Cardiac fibroblast (primary cell): ENCODE measurements at regions not wholly inside any gene's neighbourhood (a gene's known extent, or its start where the extent isn't known, plus 50 kb on each side); places are given as distances from the start of the nearest gene placed in this dataset.

ENCODE experiments used
- DNase-seq, 2 donors: peaks; one replicate each; pipeline versions ENCODE4 v3.0.0 to v3.0.0-alpha.2; 2010; ENCODE audit warnings: low read depth in 2 of 2
- H3K4me3 ChIP-seq, 2 donors: replicated peaks in 1 of 2; 1 replicate in 1 of 2; 2 replicates in 1 of 2; pipeline ENCODE4 v1.5.1; 2011; ENCODE audit warnings: low read depth in 2 of 2, low read length in 2 of 2, mild to moderate bottlenecking in 2 of 2, moderate library complexity in 1 of 2
- TF ChIP-seq, protein P1 (sequence below): IDR thresholded peaks from one replicate; pipeline ENCODE4 v1.5.1; 2011; ENCODE audit warnings: low read depth, mild to moderate bottlenecking, low read length, inconsistent platforms

DNA sequence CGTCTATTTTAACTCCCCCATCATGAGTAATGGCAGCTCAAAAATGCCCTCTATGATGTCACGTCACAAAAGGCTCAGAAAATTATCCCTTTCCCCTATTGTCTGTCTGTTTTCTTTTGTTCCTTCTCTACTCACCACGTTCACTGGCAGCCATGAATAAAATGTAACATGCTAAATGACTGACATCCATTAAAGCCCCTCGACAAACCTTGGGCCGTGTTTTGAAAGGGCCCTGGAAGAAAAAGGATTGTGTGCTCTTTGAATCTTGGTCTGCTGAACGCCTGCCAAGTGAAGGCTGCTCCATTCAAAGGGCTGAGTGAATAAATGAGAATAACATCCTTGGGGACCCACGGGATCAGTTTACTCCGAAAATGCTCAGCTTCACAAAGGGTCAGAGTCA is 118.7 kb downstream of the RPS12 start:
- no peak overlapping the region for H3K4me3 ChIP-seq
- TF ChIP-seq, protein P1, sequence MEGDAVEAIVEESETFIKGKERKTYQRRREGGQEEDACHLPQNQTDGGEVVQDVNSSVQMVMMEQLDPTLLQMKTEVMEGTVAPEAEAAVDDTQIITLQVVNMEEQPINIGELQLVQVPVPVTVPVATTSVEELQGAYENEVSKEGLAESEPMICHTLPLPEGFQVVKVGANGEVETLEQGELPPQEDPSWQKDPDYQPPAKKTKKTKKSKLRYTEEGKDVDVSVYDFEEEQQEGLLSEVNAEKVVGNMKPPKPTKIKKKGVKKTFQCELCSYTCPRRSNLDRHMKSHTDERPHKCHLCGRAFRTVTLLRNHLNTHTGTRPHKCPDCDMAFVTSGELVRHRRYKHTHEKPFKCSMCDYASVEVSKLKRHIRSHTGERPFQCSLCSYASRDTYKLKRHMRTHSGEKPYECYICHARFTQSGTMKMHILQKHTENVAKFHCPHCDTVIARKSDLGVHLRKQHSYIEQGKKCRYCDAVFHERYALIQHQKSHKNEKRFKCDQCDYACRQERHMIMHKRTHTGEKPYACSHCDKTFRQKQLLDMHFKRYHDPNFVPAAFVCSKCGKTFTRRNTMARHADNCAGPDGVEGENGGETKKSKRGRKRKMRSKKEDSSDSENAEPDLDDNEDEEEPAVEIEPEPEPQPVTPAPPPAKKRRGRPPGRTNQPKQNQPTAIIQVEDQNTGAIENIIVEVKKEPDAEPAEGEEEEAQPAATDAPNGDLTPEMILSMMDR, result no peak
- peak; percentile 7 to 20 for DNase-seq

DNA sequence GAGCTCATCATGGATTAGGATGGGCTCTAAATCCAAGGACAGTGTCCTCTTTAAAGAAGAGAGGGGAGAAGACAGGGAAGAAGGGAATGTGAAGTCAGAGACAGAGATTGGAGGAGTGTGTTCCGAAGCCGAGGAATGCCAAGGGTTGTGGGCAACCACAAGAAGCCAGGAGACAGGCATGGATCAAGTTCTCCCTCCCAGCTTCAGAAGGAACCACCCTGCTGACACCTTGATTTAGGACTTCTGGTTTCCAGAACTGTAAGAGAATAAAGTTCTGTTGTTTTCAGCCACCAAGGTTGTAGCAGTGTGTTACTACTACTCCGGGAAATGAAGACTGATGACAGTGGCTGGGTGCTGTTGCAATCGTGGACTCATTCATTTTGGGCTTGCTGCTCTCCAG is 120.1 kb downstream of the RPS12 start:
- DNase-seq, result peak in 1 of 2 donors; percentile 5

DNA sequence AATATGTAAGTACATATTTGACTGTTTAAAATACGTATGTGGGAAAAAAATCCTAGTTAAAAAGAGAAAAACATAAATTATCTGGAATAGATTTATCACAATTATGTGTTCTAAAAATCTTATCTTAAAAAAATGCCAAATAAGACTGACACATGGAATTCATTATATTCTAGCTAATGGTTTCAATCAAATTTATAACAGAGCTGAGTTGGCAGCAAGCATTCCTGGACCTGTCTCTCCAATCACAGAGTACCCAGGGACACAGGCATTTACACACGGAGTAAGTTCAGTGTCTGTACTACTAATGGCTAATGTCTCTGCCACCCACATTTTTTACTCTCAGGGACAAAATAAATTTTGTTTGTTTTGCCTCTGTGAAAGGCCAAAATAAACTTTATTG is 122.3 kb downstream of the RPS12 start:
- H3K4me3 ChIP-seq, result no peak overlapping the region
- no peak for DNase-seq
- TF ChIP-seq, protein P1, result no peak

More for the DNA sequence above, 120.1 kb downstream of the RPS12 start:
- TF ChIP-seq, protein P1, result no peak
- no peak overlapping the region for H3K4me3 ChIP-seq

DNA sequence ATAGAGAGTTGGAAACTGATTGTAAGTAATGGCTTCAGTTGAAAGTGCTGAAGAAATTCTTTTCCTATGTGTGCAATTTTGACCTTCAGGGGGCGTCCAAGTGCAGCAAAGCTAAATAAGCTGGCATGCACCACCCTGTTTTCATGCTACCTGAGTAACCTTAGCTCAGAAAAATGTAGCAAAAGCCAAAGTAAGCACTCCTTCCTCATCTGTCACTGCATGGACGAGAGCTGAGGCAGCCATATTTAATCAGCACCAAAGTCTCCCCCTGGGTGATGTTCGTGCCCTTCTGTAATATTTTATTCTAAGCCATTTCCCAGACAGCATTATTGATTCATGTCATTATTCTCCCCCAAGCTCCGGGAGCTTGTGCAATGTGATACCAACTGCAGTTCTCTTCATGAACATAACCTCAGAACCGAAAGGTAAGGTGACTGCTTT is 123.1 kb downstream of the RPS12 start:
- peak; percentile 45 to 54 for DNase-seq
- H3K4me3 ChIP-seq, result no peak overlapping the region
- TF ChIP-seq, protein P1, result peak; percentile 61

DNA sequence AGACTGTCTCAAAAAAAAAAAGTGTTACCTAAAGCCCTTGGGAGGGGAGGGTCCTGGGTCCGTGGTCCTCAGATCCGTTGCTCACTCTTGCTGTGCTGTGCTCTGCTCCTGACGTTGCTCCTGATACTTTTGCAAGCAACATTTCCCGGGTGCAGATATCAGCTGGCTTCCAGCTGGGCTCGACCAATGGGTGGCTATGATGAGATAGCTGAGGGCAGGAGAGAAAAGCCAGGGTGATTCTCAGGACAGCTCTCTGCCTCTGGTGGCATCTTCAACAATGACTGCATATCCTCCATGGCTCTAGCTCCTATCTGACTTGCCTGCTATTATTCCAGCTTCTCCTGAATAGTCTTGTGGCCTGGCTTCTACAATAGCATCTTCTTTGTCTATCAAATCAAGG is 134.5 kb downstream of the RPS12 start:
- no peak for DNase-seq
- no peak overlapping the region for H3K4me3 ChIP-seq
- TF ChIP-seq, protein P1, result no peak

DNA sequence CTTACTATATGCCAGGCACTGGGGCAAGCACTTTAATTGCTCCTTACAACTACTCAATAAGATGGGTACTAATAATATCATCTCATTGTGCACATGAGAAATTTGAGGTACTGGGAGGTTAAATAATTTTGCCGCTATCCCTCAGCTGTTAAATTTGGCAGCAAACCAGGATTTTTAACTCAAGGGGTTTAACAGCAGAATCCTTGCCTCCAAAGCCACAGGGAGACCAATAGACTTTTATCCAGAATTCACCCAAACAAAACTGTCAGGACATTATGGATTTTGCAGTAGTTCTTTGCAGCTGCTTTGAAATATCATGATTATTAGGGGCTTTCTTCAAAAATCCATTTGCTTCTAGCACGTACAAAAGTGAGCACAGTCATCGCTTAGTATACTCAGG is 136.2 kb downstream of the RPS12 start:
- TF ChIP-seq, protein P1, result no peak
- no peak overlapping the region for H3K4me3 ChIP-seq
- no peak for DNase-seq
